Posterior cingulate gyrus (tissue), 11 donors: ENCODE measurements at regions not wholly inside any gene's neighbourhood (a gene's known extent, or its start where the extent isn't known, plus 50 kb on each side); places are given as distances from the start of the nearest gene placed in this dataset.
"Not testable (repeated sequence)": the region's sequence is repeated elsewhere in the genome, so short reads cannot be mapped to it uniquely, and the experiment has no call there.

Experiments used
- DNase-seq, 10 donors: peaks; one replicate each; pipeline versions ENCODE4 v3.0.0 to v3.0.0-alpha.2; 2020 to 2021; ENCODE audit warnings: mixed read lengths in 3 of 10
- intact Hi-C: fragments of 100-400 bp; cut with DNase I; formaldehyde crosslinking; loops from one replicate; pipeline ENCODE4 v1.15.1; 2023

DNA sequence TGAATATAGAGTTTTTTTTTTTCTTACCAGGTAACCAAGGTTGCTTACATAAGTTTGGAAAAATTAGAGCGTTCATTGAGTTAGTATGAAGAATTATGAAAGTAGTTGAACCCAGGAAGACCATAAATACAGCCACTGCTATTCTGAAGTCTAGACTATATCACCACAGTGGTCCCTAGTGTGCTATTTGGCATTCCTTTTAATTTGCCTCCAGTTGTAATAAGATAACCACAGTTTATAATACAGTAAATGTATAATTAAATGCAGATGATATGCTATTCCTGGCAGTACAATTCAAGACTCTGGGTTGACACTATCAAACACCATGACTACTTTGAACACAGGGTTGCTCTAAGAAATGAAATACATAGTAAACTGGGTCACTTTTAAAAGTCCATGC, 270.5 kb downstream of the BRINP2 start:
- intact Hi-C loops = no loop called here

DNA sequence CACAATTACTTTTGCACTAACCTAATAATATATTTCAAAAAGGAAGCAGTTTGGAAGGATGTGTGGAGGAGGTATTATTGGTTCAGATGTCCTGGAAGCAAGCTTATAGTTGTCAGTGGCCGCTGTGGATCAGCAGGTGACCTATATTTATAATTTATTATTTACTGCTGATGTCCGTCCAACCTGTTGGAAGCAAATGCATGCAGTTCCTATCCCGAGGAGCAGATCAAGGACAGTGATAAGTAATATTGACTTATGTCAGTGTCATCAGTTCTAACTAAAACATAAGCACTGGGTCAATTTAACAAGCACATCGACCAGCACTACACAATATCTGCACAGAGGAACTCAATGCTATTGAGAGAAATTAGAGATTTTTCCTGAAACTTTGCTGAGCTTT, 270.1 kb downstream of the BRINP2 start:
- DNase-seq = no peak
- intact Hi-C loops = no loop called here

More for the DNA sequence above, 270.5 kb downstream of the BRINP2 start:
- DNase-seq = no peak

DNA sequence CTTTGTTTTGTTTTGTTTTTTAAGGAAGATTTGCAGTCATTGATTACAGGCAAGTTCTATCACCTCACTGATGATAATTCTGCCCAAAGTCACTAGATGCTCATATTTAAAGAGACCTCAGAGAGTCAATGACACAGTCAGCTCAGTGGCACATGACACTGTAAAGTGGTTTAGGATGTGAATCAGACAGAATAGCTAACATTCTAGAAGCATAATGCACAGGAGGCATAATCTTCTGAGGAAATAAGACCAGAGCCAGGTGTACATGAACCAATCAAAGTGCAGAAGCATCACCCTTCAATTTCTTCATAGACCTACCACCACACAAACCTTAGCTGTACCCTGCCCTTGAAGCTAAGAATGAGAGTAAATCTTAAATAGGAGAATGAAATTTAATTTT, 268.5 kb downstream of the BRINP2 start:
- DNase-seq = no peak
- intact Hi-C loops = no loop called here

DNA sequence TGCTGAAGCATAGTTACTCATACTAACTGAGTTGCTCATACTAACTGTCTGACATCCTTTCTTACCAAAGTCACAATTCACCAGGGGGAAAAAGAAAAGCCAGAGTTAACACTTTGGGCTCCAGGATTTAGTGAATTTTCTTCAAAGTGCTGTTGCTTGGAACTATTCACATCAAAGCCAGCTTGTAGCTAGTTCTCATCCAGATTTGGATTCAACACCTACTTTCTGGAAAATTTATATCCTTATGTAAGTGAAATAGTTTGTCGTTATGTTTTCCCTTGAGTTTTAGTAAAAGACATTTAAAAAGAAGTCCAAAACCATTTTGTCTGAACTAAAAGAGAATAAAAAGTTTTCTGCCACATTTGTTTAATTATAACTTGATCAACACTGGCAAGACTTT, 264.6 kb downstream of the BRINP2 start:
- no peak for DNase-seq
- intact Hi-C loops = no loop called here

DNA sequence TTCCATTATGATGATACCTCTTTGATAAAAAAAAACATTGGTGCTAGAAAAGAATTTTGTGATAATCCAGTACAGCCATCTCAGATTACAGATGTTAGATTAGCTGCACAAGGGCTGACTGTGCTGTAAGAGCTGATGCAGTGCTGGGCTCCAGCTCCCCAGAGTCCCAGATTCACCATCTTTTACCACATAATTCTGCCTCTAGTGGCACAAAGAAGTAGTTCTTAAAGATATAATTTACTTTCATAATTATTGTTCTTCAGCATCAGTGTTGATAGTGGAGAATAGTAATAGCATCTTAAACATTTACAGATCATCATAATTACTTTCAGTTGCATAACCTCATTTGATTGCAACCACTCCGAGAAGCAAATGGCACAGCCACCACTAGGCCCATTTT, 262.1 kb downstream of the BRINP2 start:
- DNase-seq = no peak
- intact Hi-C loops = no loop called here

DNA sequence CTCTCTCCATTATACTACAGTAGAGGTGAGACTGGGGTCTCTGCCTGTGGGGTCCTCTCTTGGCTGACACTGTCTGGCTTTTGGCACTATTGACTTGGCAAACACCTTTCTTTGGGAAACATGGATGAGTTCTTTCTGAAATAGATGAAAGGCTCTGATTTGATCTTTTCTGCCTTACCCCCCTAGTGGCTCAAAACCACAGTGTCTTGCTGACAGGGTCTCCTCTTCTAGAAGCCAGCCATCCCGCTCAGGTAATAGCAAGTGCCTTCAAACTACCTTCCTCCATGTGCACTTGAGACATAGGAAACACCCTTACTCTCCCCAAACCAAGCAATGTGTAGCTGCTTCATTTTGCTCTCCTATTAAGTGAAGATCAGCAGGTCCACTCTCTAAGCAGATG, 260.4 kb downstream of the BRINP2 start:
- intact Hi-C loops = no loop called here
- DNase-seq = no peak

DNA sequence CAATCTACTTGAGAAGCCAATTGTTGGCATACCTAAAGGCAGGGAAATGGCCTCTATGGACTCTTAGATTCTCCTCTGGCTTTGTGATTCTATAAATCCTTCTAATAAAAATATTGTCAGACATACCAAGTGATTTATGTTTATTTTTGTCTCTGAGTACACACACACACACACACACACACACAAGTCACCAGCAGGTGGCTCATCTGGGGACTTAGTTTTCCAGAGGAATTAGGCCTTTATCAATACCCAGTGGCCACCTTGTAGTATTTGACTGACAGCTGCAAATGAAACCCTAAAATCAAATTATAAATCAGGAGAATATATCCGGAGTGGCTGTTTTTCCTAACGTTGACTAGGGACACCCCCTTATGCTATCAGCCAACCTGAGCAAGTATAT, 258.5 kb downstream of the BRINP2 start:
- intact Hi-C loops = no loop called here
- no peak for DNase-seq

DNA sequence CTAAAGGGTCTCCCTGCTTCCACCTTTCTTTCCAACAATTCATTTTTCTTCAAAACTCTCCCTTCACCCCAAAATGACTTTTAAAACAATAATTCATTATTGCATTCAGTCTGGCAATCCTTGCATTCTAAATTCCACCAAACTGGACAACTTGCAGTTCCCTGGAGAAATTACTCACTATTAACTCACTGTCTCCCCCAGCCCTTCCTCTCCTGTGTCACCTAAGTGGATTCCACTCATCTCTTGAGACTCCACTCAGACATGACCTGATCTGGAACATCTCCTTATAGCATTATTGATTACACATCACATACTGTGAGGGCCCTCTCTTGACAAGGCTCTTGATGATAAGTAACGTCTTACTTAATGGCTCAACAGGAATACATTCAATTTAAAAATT, 257.1 kb downstream of the BRINP2 start:
- DNase-seq = no peak
- intact Hi-C loops = no loop called here

DNA sequence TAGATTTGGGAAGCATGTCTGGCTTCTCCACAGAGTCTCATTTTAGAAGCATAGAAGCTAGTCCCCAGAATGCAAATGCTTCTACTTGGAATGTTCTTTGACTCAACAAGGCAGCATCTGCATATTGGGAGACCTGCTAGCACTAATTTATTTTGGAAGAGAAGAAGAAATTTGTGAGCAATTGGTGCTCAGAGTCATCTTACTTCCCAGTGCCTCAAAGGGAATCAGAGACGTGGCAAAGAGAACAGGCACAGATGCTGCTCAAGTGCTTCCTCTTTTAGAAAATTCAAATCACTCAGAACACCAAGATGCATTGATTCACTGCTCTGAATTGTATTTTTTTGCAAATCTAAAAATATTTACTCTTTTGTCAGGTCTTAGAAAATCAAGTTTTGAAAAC, 255.7 kb downstream of the BRINP2 start:
- DNase-seq = no peak
- intact Hi-C loops = no loop called here

DNA sequence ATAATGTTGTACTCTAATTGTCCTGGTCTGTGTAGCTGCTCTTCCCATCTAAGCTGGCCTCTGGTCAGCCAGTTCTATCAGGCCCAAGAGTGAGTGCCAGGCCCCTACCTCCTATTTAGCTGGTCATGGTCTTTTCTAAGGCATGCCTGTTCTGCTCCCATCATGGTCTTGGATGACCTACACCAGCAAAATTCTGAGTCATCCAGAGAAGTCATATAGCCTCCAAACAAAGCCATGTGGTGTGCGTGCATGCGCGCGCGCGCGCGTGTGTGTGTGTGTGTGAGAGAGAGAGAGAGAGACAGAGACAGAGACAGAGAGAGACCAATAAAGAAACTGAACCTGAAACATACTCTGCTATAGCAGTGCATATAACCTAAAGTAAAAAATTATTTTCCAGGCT, 254.4 kb downstream of the BRINP2 start:
- DNase-seq = no peak
- intact Hi-C loops = no loop called here

DNA sequence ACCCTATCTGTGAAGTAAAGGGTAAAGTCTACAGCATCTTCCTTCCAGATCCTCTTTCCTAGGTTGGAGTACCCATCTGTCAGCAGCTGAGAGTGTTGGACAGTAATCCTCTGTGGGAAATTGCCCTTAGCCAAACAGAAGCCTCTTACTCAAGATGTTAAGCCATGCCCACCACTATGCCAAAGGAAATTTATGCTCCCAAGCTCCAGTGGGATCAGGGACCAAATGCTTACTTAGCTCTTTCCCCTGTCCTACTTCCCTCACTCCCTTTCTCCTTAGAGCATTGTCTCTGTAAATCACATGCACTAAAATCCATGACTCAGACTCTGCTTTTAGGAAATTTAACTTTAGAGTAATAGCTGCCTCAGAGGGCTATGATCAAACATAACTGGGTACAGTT, 254.0 kb downstream of the BRINP2 start:
- no peak for DNase-seq
- intact Hi-C loops = no loop called here

DNA sequence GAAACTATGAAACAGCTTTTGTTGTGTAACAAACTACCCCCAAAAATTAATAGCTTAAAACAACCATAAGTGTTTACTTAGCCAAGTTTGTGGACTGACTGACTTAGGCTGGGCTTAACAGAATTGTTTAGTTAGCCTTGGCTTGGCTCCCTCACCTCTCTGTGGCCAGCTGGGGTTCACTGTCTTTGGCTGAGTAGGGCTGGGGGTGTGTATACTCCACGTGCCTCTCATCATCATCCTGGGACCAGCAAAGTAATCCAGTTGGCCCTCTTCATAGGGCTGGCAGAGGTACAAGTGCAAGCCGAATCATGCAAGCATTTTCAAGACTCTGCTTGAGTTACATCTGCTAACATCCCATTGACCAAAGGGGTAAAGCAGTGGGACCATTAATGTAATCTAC, 252.3 kb downstream of the BRINP2 start:
- intact Hi-C loops = no loop called here
- no peak for DNase-seq

DNA sequence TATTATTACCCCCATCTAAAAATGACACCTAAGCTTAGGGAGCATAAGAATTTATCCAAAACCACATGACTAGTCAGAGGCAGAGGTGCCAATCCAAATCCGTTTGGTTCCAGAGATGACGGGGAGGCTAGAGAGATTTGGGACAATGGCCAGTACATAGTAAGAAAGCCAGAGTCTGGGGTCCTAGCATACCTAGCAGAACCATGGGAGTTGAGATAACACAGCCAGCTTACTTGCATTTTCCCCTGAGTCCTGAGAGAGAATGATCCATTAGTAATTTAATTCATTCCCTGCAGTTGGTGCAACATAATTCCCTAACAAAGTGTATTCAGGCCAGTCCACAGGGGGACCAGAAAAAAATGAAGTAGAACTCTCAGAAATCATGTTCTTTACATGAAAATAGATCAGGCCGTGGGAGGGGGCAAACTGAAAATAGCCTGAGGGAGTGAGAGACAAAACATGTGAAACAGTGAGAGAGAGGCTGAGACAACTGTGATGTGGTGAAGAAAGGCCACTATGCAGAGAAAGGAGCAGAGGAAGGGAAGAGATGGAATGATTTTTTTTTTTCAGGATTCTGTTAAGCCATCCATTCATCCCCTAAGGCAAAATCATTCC, 243.3 kb downstream of the BRINP2 start:
- DNase-seq = no peak
- intact Hi-C loops = no loop called here

DNA sequence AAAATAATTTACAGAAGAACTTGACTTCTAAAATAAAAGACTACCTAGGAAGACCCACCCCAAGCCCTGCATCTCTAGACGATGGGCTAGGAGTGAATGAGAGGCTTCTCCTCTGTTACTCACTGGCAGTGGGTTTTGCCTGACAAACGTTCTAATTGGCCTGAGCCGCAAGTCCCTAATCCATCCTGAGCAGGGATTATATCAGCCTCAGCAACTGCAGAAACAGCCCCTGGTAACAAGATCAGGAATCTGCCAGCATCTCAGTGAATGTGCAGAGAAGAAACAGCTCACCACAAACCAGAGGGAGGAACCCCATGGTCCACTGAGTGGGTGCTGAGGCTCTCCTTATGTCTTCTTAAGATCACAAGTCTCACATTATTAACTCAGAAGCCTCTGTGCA, 240.6 kb downstream of the BRINP2 start:
- DNase-seq = no peak
- intact Hi-C loops = no loop called here

DNA sequence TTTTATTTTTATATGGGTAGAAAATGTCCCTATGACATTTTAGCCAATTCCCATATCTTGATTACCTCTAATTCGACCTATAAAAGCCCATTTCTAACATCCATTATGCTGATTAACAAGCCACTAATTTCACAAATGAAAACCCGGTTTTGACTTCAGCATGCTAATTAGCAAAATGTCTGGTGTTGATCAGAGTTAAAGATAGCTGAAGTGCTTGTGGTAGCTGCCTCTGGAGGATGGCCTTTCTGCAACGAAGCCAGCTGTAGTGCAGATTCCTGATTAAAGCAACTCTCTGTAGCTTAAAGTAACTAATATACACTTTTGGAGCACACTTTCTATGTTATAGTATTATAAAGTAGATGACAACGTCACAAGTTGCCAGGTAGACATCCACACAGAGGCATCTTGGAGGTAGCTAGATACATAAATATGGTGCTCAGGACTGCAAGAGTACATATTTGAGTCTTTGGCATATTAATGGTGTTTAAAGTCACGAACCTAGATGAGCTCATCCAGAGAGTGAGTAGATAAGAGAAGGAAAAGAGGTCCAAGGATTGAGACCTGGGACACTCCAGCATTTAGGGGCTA, 239.5 kb downstream of the BRINP2 start:
- DNase-seq = no peak
- intact Hi-C loops = no loop called here

DNA sequence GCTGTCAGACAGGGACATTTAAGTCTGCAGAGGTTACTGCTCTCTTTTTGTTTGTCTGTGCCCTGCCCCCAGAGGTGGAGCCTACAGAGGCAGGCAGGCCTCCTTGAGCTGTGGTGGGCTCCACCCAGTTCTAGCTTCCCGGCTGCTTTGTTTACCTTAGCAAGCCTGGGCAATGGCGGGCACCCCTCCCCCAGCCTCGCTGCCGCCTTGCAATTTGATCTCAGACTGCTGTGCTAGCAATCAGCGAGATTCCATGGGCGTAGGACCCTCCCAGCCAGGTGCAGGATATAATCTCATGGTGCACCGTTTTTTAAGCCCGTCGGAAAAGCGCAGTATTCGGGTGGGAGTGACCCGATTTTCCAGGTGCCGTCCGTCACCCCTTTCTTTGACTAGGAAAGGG, 235.6 kb downstream of the BRINP2 start:
- DNase-seq, intact Hi-C loops: not testable (repeated sequence)

DNA sequence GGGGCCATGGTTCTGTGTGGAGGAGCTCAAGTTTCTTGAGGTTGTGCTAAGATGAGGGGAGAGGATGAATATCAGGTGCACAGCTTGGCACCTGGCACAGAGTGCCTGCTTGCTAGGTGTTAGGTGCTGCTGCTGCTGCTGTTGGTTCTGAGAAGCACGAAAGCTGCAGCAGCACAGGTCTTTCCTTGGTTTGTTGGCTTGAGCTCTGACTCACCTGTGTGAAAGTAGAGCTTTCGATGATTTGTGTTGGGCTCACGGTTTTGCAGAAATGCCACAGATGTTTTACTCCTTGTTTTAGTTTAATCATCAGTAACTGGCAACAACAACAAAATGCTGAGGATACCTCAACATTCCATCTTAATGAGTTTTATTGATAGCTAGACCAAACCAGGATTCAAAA, 221.6 kb downstream of the BRINP2 start:
- DNase-seq = no peak
- intact Hi-C loops = no loop called here

DNA sequence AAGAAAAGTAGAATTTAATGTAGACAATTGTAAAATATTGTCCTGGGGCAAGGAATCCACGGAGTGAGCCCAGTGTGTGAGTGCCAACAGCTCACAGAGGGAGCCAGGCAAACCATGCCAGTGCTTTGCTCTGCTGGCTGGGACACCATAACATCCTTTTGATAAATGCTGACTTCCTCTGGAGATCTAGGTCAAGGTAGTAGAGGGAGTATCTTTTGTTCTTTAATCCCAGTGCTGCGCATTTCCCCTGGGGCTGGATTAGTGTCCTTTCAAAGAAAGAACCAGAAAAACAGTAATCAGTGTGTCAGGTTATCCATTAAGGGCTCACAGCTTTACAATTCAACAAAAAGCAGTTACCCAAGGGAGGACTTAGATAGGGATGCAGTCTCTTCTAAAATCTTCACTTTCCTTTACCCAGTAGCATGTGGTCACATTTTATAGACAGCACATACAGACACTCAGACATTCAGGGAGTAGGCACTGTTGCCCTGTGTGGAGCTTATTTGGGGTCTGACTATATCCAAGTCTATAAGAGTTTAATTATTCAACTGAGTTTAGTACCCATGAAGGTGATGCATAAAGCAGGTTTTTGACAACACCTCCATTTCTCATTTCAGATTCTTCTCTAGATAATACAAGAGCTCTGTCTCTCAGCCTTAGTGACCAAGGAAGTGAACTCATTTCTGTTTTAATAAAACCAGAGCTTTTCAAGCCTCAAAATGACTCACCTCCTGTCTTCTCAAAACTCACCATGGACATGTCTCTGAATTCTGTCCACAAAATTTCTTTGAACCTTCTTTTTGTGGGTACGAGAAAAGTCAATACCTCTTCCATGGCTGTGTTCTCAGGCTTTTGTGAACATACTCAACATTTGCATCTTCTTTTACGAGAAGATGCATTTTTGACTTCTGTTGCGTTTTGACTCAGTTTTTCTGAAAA, 215.3 kb downstream of the BRINP2 start:
- intact Hi-C loops = no loop called here
- no peak for DNase-seq

DNA sequence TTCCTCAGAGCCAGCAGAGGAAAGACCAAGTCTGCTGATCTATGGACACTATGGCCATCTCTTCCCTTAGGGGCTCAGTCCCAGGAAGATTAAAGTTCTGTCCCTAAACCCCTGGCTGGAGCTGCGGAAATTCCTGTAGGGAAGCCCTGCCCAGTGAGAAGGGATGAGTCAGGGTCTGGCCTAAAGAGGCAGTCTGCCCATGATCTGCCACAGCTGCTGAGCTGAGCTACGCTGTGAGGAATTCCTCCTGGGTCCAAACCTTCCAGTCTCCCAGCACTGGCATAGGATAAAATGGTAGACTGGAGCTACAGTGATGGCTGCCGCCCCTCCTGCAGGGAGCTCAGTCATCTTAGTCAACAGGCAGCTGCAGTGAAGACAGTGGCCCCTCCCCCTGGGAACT, 213.7 kb downstream of the BRINP2 start:
- DNase-seq = no peak

DNA sequence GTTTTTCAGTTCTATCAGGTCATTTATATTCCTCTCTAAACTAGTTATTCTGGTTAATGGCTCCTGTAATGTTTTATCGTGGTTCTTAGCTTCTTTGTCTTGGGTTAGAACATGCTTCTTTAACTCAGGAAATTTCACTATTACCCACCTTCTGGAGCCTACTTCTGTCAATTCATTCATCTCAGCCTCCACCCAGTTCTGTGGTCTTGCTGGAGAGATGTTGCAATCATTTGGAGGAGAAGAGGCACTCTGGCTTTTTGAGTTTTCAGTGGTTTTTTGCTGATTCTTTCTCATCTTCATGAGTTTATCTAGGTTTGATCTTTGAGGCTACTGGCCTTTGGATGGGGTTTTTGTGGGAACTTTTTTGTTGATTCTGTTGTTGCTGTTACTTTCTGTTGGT, 213.0 kb downstream of the BRINP2 start:
- intact Hi-C loops = no loop called here
- no peak for DNase-seq

More for the DNA sequence above, 213.7 kb downstream of the BRINP2 start:
- intact Hi-C loops = no loop called here

DNA sequence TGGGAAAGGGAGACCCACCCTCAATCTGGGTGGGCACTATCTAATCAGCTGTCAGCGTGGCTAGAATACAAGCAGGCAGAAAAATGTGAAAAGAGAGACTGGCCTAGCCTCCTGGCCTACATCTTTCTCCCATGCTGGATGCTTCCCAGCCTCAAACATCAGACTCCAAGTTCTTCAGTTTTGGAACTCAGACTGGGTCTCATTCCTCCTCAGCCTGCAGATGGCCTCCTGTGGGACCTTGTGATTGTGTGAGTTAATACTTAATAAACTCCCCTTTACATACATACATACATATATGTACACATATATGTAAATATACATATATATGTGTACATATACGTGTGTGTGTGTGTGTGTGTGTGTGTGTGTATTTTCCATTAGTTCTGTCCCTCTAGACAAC, 207.1 kb downstream of the BRINP2 start:
- intact Hi-C loops = no loop called here
- DNase-seq = no peak

DNA sequence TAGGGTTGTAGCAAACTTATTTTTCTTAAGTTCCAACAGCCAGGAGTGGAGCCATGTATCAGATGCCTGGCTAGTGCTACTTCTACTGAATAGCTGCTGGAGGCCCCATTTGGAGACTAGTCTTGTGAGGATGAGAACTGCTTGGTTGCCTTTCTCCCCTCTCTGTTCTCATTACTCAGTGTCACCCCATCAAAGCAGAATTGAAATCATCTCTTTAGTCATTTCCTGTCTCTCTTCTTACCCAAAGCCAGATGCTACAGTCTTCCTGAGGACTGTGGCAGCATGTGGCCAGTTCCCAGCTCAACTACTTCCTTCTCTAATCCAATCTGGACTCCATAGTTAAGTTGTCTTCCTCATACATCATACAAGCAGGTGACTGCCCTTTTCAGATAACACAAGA, 197.5 kb downstream of the BRINP2 start:
- DNase-seq = no peak
- intact Hi-C loops = no loop called here
